Kidney (tissue), 13 donors: ENCODE measurements at regions not wholly inside any gene's neighbourhood (a gene's known extent, or its start where the extent isn't known, plus 50 kb on each side); places are given as distances from the start of the nearest gene placed in this dataset.

ENCODE experiments used
- DNase-seq, 5 donors: peaks; one replicate each; pipeline ENCODE4 v3.0.0-alpha.2; 2013 to 2020
- FAIRE-seq: peaks from 2 replicates; lab custom pipeline; 2012; peaks lifted over from hg19 to GRCh38; lab: Jason Lieb, UNC
- H3K27ac ChIP-seq, 2 donors: one replicate each; pipeline ENCODE4 v1.7.0; 2013; ENCODE audit warnings: low read depth in 2 of 2, low read length in 2 of 2, inconsistent platforms in 1 of 2
- H3K27me3 ChIP-seq: one replicate; pipeline ENCODE4 v1.7.1; 2013; ENCODE audit warnings: low read length, inconsistent platforms; ENCODE audit not compliant: control insufficient read depth, insufficient read depth
- H3K36me3 ChIP-seq, 3 donors: one replicate each; pipeline versions ENCODE4 v1.7.0 to v1.7.1; 2013; ENCODE audit warnings: low read length in 3 of 3, control low read depth in 1 of 3, inconsistent platforms in 1 of 3; ENCODE audit not compliant: insufficient read depth in 3 of 3, control insufficient read depth in 2 of 3
- H3K4me1 ChIP-seq, 3 donors: one replicate each; pipeline versions ENCODE4 v1.7.0 to v1.7.1; 2013; ENCODE audit warnings: low read length in 3 of 3, inconsistent platforms in 1 of 3, low read depth in 1 of 3; ENCODE audit not compliant: control insufficient read depth in 2 of 3, insufficient read depth in 2 of 3
- H3K4me3 ChIP-seq, 3 donors: one replicate each; pipeline versions ENCODE4 v1.7.0 to v1.8.1; 2013; ENCODE audit warnings: low read length in 3 of 3, control low read depth in 1 of 3, inconsistent platforms in 1 of 3
- H3K9ac ChIP-seq, 3 donors: one replicate each; pipeline versions ENCODE4 v1.7.0 to v1.7.1; 2013; ENCODE audit warnings: low read length in 3 of 3, control low read depth in 1 of 3, inconsistent platforms in 1 of 3
- H3K9me3 ChIP-seq, 3 donors: one replicate each; pipeline versions ENCODE4 v1.7.0 to v1.7.1; 2013; ENCODE audit warnings: low read length in 3 of 3, control low read depth in 1 of 3, inconsistent platforms in 1 of 3; ENCODE audit not compliant: control insufficient read depth in 2 of 3, insufficient read depth in 1 of 3
- CTCF ChIP-seq: IDR thresholded peaks from 3 replicates; pipeline ENCODE4 v1.5.1; 2012; ENCODE audit warnings: mild to moderate bottlenecking, moderate library complexity, borderline replicate concordance; ENCODE audit not compliant: insufficient read depth; ENCODE audit errors: extremely low read depth
- intact Hi-C: fragments of 100-400 bp; cut with DNase I; formaldehyde crosslinking; loops from one replicate; pipeline ENCODE4 v1.11.1; 2022
- donor health status: control.
- donor health status: control.
- donor health status: control.
- donor health status: control.
- donor health status: control.
- donor health status: DM: yes; HTN: yes; CAD: no.
- donor health status: Normal renal cell carcinoma (clear cell type).

DNA sequence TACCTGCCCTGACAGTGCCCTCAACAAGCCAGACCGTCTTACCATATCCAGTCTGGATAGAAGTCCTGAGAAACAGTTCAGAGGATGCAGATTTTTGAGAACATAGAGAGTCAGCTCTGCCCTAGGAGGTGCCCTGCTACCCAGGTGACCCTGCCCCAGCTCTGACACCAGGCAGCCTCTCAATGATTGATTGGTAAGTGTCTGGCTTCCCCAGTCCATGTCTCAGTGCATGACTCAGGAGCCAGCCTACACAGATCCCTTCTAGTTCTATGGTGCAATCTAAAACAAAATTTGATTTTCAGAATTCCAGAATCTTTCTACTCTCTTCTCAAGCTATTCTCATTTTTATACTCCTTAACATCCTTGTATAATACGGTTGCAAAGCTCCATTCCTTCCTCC lies 292.1 kb downstream of the VPS13C start:
- intact Hi-C loops, result no loop called here
- DNase-seq, result peak in 1 of 5 donors; percentile 53
- no peaks in the 10 kb centered on the region for H3K4me1 ChIP-seq
- FAIRE-seq, result no peak
- no peak for TF ChIP-seq CTCF
- H3K27ac ChIP-seq, result no peak overlapping the region
- no peaks in the 10 kb centered on the region for H3K36me3 ChIP-seq
- H3K9me3 ChIP-seq, result no peaks in the 10 kb centered on the region
- H3K27me3 ChIP-seq, result no peaks in the 10 kb centered on the region
- no peak overlapping the region for H3K4me3 ChIP-seq
- no peak overlapping the region for H3K9ac ChIP-seq

GRCh38 chr15:61764981-61765380 lies 295.3 kb downstream of the VPS13C start:
- Histone ChIP-seq H3K27ac (no peak overlapping the region), H3K4me3 (no peak overlapping the region), H3K36me3 (no peaks in the 10 kb centered on the region), H3K27me3 (no peaks in the 10 kb centered on the region), H3K9me3 (no peaks in the 10 kb centered on the region), H3K9ac (no peak overlapping the region), H3K4me1 (no peaks in the 10 kb centered on the region)
- peak in 2 of 5 donors; percentile 40 to 47 for DNase-seq
- intact Hi-C loops, result no loop called here
- no peak for FAIRE-seq
- TF ChIP-seq CTCF, result no peak

DNA sequence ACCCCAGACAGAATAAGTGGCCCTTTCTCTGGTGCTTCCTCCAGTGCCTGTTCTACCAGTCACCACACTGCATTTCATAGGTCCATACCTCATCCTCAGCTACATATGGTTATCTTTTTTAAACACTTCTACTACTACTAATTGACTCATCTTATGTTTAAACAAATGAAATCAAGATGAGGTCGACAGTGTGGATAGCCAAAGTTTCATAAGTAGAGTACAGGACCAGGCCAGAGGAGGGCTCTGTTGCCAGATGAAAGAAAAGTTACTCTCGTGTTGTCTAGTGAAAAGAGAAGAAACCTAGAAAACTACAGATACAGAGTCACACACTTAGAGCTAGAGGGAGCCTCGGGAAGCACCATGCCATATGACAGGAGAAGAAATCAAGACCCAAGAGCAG lies 296.1 kb downstream of the VPS13C start:
- H3K27ac ChIP-seq, result no peak overlapping the region
- H3K9ac ChIP-seq, result no peak overlapping the region
- FAIRE-seq (no peak), DNase-seq (no peak)
- no peaks in the 10 kb centered on the region for H3K27me3 ChIP-seq
- H3K9me3 ChIP-seq, result no peaks in the 10 kb centered on the region
- H3K4me3 ChIP-seq, result no peak overlapping the region
- H3K36me3 ChIP-seq, result no peaks in the 10 kb centered on the region
- no peaks in the 10 kb centered on the region for H3K4me1 ChIP-seq
- intact Hi-C loops, result no loop called here
- TF ChIP-seq CTCF, result no peak

- H3K4me1 ChIP-seq, result no peaks in the 10 kb centered on the region
Observed at GRCh38 chr15:61762676-61763075, 297.6 kb downstream of the VPS13C start.

More at GRCh38 chr15:61762676-61763075, 297.6 kb downstream of the VPS13C start:
- DNase-seq, result no peak
- intact Hi-C loops, result no loop called here
- Histone ChIP-seq H3K9me3 (no peaks in the 10 kb centered on the region), H3K4me3 (no peak overlapping the region), H3K9ac (no peak overlapping the region), H3K36me3 (no peaks in the 10 kb centered on the region), H3K27ac (no peak overlapping the region), H3K27me3 (no peaks in the 10 kb centered on the region)
- no peak for TF ChIP-seq CTCF
- FAIRE-seq, result no peak
